ENCODE measurements at regions not wholly inside any gene's neighbourhood (a gene's known extent, or its start where the extent isn't known, plus 50 kb on each side); places are given as distances from the start of the nearest gene placed in this dataset.

GRCh38 chr16:87165151-87165550 is 152.0 kb downstream of the C16orf95 start (continued):
- no peak for TF ChIP-seq PRDM2 (tag by site-specific recombination; IDR thresholded peaks at IDR 0.05; ENCODE audit: borderline replicate concordance)
- TF ChIP-seq ZNF274 (IDR thresholded peaks at IDR 0.05; ENCODE audit: low read length) = no peak
- no peak for TF ChIP-seq ZNF274 (tag by site-specific recombination; IDR thresholded peaks at IDR 0.05; ENCODE audit: borderline replicate concordance)
- no peak for TF ChIP-seq YY2 (tag by site-specific recombination; IDR thresholded peaks at IDR 0.05)
- TF ChIP-seq ZNF530 (tag by site-specific recombination; IDR thresholded peaks at IDR 0.05; ENCODE audit: low read depth) = no peak
- no peak for TF ChIP-seq ZNF211 (tag by site-specific recombination; IDR thresholded peaks at IDR 0.05; ENCODE audit: low read depth)
- no peak for TF ChIP-seq ZSCAN18 (tag by site-specific recombination; IDR thresholded peaks at IDR 0.05)
- TF ChIP-seq ZNF473 (tag by site-specific recombination; IDR thresholded peaks at IDR 0.05) = no peak
- TF ChIP-seq ZNF433 (tag by site-specific recombination; IDR thresholded peaks at IDR 0.05; ENCODE audit: low read depth) = no peak

GRCh38 chr16:87165885-87166284 is 151.3 kb downstream of the C16orf95 start:
- ChIA-PET POLR2A (no interaction called here), CTCF (interaction anchor here (0.5 kb wide), 1 partner anchor 15 kb away, joined by 3 read pairs; no protein-coding TSS in a partner anchor)
- no peaks in the 10 kb centered on the region for H3K4me1 ChIP-seq (ENCODE audit: control insufficient read depth, insufficient read depth, low read length)
- H3K9me3 ChIP-seq (ENCODE audit: control insufficient read depth, insufficient read depth, low read depth, low read length) = no peaks in the 10 kb centered on the region
- H3K4me3 ChIP-seq (ENCODE audit: low read depth, low read length) = no peak overlapping the region
- H3K36me3 ChIP-seq (ENCODE audit: control insufficient read depth in 2 of 2, insufficient read depth in 1 of 2, low read length in 2 of 2) = no peaks in the 10 kb centered on the region
- no peak overlapping the region for H3K27ac ChIP-seq (ENCODE audit: extremely low read depth, low read depth, low read length)
- TF ChIP-seq FEZF1 (tag by site-specific recombination; IDR thresholded peaks at IDR 0.05) (no peak), ZNF404 (tag by site-specific recombination; IDR thresholded peaks at IDR 0.05) (no peak), ZNF530 (tag by site-specific recombination; IDR thresholded peaks at IDR 0.05; ENCODE audit: low read depth) (no peak), KLF17 (tag by site-specific recombination; IDR thresholded peaks at IDR 0.05) (no peak), ZNF148 (tag by site-specific recombination; IDR thresholded peaks at IDR 0.05; ENCODE audit: borderline replicate concordance) (no peak), ZNF610 (tag by site-specific recombination; IDR thresholded peaks at IDR 0.05; ENCODE audit: borderline replicate concordance) (no peak), ZNF202 (tag by site-specific recombination; IDR thresholded peaks at IDR 0.05; ENCODE audit: borderline replicate concordance) (no peak), PRDM6 (tag by site-specific recombination; IDR thresholded peaks at IDR 0.05) (no peak), ZNF792 (tag by site-specific recombination; IDR thresholded peaks at IDR 0.05) (no peak), ZNF518A (tag by site-specific recombination; conservative IDR thresholded peaks at IDR 0.05; ENCODE audit: low read depth) (no peak), ZNF114 (tag by site-specific recombination; IDR thresholded peaks at IDR 0.05) (no peak)
